GM19043 (cell line): ENCODE measurements at regions not wholly inside any gene's neighbourhood (a gene's known extent, or its start where the extent isn't known, plus 50 kb on each side); places are given as distances from the start of the nearest gene placed in this dataset.
"Not testable (repeated sequence)": the region's sequence is repeated elsewhere in the genome, so short reads cannot be mapped to it uniquely, and the experiment has no call there.

ENCODE experiments used
- ATAC-seq: cut with Tn5 transposase; IDR thresholded peaks from one replicate; pipeline ENCODE4 v1.9.1; 2021; ENCODE audit warnings: low read depth; ENCODE audit not compliant: unreplicated experiment

- no peak for ATAC-seq
These were observed 409.6 kb downstream of the NSUN3 start for GRCh38 chr3:94472511-94472910.

DNA sequence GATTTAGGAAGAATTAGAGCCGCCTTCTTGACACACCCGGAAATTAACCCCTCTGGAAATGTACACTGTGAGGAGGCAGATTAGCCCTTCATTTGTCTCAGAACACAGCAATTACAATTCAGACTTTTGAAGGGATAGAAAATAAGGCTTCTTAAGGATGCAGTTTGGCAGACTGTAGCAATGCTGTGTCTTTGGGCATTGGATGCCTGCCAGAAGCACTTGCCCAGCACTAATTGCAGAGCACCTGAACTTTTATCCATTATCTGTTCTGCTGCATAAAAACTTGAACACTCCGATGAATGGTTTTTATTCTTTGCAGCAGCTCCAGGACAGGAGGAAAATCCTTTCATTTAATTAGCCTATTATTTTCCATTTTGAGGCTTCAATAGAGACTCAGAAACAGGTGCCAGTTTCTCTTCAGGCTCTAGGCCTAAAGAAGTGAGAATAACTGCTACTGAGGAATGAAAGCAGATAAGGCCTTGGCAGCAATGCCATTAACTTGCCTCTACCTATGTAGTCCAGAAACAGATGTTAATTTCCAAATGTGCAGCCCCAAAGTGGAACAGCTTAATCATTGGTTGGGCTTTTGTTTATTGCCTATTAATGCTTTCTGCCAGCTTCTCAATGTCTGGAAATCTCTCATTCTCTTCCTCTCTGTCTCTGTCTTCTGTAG lies 418.5 kb downstream of the NSUN3 start:
- ATAC-seq: no peak

- no peak for ATAC-seq
These were observed 419.8 kb downstream of the NSUN3 start for GRCh38 chr3:94482686-94483085.

GRCh38 chr3:94483403-94483802 lies 420.5 kb downstream of the NSUN3 start:
- no peak for ATAC-seq

GRCh38 chr3:94494992-94495391 lies 432.1 kb downstream of the NSUN3 start:
- ATAC-seq: no peak

- no peak for ATAC-seq
These were observed 437.3 kb downstream of the NSUN3 start for GRCh38 chr3:94500146-94500545.

DNA sequence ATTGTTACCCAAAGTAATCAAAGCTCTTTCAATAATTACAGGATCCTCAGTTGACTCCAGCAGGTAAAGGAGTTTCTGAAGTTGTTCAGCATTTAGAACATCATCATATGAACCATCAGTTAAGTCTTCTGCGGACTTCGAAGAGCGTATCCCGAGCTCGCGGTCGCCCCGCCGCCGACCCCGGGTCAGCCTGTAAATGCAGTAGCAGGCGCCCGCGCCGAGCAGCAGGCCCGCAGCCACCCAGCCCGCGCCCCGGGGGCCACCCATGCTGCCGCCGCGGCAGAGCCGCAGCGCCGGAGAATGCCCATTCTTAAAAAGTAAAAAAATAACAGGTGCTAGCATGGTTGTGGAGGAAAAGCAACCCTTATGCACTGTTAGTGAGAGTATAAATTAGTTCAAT lies 444.5 kb downstream of the NSUN3 start:
- ATAC-seq: not testable (repeated sequence)

- ATAC-seq: no peak
These were observed 450.0 kb downstream of the NSUN3 start for GRCh38 chr3:94512876-94513275.

- no peak for ATAC-seq
These were observed 450.7 kb downstream of the NSUN3 start for GRCh38 chr3:94513600-94513999.

GRCh38 chr3:94515983-94516382 lies 453.1 kb downstream of the NSUN3 start:
- no peak for ATAC-seq

GRCh38 chr3:94520364-94520763 lies 457.5 kb downstream of the NSUN3 start:
- ATAC-seq: no peak

DNA sequence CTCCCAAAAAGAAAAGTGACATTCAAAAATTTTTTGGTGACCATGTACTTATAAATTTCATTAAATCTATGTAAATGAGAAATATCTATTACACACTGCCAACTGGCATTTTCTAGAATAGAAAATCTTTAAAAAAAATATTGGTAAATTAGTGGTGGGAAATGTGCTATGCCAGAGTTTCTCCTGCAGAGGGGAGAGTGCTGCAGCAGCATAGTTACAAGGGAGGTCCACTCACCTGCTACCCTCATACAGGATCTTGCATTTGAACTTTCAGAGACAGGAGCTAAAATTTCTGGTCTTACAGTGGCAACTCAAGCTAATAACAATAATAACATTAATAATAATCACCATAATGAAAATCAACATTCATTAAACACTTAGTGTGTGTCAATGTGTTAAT lies 459.6 kb downstream of the NSUN3 start:
- no peak for ATAC-seq

GRCh38 chr3:94524102-94524919 lies 461.4 kb downstream of the NSUN3 start:
- no peak for ATAC-seq

DNA sequence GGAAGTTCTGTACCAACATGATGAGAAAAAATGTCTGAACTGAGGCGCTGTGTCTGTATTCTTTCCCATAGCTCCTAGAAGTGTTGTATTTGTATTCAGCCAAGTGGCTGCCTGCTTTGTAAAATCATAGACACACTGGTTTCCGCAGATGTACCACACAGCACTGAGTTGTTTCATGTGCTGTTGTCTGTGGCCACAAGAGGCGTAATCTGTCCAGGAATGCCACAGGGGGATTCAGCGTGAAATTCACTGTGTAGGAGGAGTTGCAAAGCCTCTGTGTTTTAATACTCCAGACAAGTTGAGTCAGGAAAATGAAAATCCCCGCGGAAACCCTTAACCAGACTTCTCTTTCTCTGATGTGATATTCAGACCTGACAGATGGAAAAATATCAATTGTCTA lies 462.2 kb downstream of the NSUN3 start:
- no peak for ATAC-seq

DNA sequence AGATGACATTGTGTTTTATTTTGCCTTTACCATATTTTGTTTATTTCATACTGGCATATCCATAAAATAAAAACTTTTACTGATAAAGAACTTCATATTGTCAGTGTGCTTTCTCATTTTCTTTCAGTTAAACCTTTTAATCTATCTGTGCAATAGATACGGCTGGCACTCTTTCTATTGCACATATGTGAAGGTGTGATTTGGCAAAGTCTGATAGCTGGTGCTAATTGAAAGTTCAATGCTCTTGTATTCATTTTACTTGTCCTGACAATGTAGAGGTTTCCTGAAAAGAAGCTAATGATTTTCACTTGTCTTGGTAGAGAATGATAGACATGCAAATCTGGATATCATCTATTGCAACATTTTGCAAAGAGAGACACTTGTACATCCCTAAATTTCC lies 467.0 kb downstream of the NSUN3 start:
- ATAC-seq: no peak

GRCh38 chr3:94532951-94533350 lies 470.1 kb downstream of the NSUN3 start:
- no peak for ATAC-seq

- no peak for ATAC-seq
These were observed 477.1 kb downstream of the NSUN3 start for GRCh38 chr3:94539937-94540336.

DNA sequence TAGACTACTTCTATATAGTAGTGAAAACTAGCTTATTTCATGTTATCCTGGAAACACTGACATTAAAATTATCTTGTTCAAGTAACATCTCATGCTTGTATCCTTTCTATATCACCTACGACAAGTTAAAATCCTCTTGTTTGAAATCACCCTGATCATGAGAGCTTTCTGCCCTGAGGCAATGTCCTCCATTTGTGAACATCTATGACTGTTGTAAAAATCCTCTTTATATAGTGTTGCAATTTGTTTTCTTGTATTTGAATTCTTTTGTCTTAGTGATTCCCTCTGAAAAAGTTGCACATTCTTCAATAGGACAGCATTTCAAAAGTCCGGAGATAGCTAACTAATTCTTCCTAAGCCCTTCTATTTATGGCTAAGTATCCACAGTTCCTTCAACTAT lies 480.3 kb downstream of the NSUN3 start:
- no peak for ATAC-seq

DNA sequence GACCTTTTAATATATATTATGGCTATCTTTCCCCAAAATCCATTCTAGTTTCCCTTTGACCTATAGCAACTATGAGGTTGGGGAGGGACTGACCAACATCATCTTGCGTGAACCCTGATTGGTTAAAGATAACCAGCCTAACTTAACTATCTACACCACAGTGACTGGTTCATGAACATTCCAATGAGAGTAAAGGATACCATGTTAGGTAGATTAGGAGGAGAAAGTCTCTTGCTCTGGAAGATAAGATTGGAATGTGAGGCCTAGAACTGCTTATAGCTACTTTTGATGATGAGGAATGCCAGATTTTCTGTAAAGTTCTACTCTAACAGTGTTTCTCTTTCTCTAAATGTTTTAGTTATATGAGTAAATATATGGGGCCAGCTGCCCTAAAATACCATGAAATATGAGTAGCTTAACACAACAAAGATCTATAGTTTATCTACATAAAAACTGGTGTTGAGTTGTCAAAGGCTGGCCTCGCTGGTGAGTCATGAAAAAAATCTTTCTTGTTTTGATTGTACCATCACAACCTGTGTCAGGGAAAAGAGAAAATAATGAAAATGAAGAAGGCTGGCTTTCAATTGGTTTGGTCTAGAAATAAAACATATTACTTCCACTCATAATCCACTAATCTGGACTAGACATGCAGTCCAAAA lies 481.4 kb downstream of the NSUN3 start:
- ATAC-seq: no peak

DNA sequence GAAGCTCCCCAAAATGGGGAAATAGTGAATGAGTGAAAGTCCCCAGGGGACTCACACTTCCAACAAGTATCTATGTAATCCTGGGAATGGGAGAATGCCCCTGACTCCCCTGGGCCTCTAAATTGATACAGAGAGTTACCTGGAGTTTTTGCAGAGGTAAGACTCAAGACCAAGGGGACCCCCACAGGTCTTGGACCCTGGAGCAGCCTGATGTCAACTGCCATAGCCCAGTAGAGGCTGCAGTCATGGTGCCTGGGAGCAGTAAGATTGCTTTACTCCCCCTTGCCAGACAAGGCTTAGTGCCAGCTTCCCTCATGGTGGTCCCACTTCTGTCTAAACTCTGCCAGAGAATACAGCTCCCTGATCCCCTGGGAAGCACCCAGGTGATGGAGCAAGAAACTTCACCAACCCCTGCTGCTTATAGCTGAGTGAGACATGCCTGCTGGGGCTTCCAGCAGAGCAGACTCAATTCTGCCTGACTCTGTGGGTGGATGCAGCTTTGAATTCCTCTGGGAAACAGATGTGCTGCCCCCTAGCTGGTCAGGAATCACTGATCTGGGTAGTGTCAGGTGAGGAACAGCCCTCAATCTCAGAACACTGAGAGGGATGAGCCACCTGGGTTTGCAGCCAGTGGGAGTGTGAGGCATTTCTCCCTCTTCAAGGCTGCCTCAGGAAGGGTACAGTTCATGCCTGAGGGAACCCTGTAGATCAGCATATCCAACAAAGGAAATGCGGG lies 485.9 kb downstream of the NSUN3 start:
- ATAC-seq: no peak

- ATAC-seq: no peak
These were observed 498.2 kb downstream of the NSUN3 start for GRCh38 chr3:94561094-94561493.
